Tibial artery (tissue), 4 donors: ENCODE measurements at regions not wholly inside any gene's neighbourhood (a gene's known extent, or its start where the extent isn't known, plus 50 kb on each side); places are given as distances from the start of the nearest gene placed in this dataset.

Source experiments
- DNase-seq, 2 donors: peaks; one replicate each; pipeline ENCODE4 v3.0.0-alpha.2; 2019
- H3K27ac ChIP-seq, 2 donors: fragments of 200-600 bp; sonication (generic) in 1 of 2; 1 replicate in 1 of 2; 2 replicates in 1 of 2; pipeline ENCODE4 v1.5.1; 2018 to 2019; ENCODE audit warnings: mild to moderate bottlenecking in 1 of 2
- H3K27me3 ChIP-seq, 2 donors: fragments of 200-600 bp; sonication (generic) in 1 of 2; one replicate each; pipeline versions ENCODE4 v1.5.1 to v1.6.0; 2016 to 2019
- H3K36me3 ChIP-seq, 3 donors: fragments of 200-600 bp; sonication (generic) in 2 of 3; one replicate each; pipeline ENCODE4 v1.5.1; 2016 to 2019; ENCODE audit warnings: mild to moderate bottlenecking in 2 of 3
- H3K4me1 ChIP-seq, 4 donors: fragments of 200-600 bp; sonication (generic) in 2 of 4; 1 replicate in 3 of 4; 2 replicates in 1 of 4; pipeline ENCODE4 v1.5.1; 2016 to 2019
- H3K4me3 ChIP-seq, 2 donors: fragments of 200-600 bp; sonication (generic) in 1 of 2; 1 replicate in 1 of 2; 2 replicates in 1 of 2; pipeline ENCODE4 v1.5.1; 2018 to 2019; ENCODE audit warnings: mild to moderate bottlenecking in 2 of 2
- H3K9me3 ChIP-seq, 3 donors: fragments of 200-600 bp; sonication (generic) in 1 of 3; one replicate each; pipeline ENCODE4 v1.5.1; 2016 to 2019
- intact Hi-C: fragments of 100-400 bp; cut with DNase I; formaldehyde crosslinking; loops from one replicate; pipeline ENCODE4 v1.15.0; 2023; ENCODE audit warnings: low total_unique reads
- TF ChIP-seq, protein P1 (sequence below), 2 experiments: fragments of 200-600 bp in 1 of 2; fragments of 450-650 bp in 1 of 2; IDR thresholded peaks; one replicate each; pipeline ENCODE4 v1.5.1; 2017 to 2019; ENCODE audit warnings: antibody characterized with exemption in 2 of 2, mild to moderate bottlenecking in 1 of 2, moderate library complexity in 1 of 2

DNA sequence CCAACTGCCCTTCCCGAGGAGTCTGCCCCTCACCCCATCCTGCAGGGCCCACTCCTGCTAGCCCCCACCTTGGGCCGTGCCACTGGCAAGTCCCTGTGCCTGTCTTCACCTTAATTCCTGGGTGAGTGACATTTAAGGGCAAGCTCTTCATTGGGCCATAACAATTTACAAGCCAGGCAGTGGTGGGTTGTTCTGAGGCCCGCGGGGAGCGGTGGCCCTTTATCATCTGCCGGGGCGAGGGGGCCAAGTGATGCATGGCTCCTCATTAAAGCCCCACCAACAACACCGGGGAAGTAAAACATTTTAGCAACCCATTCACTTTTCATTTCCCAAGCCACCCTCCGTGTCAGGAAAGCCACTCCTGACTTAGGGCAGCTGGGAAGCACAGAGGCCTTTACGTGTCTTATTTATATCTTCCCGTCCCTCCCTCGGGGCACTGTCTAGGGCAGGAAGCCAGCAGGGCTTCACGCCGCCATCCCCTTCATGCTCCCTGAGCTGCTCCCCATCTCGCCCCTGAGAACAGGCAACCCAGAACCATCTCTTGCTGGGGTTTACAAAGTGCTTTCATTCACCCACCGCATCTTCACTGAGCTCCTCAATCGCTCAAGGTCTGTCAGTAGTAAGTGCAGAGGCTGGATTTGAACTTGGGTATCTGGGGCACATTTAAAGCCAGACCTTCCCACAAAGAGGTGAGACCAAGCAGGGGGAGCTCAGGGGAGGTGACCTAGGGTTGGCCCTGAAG lies 55.5 kb upstream of the CCDC167 start:
- DNase-seq: no peak
- Histone ChIP-seq H3K27me3 (peaks cover 0 to 25% of the 10 kb centered on the region in 2 donors), H3K9me3 (no peaks in the 10 kb centered on the region), H3K36me3 (no peaks in the 10 kb centered on the region), H3K4me3 (no peak overlapping the region), H3K4me1 (peaks cover 0 to 10% (median 2%) of the 10 kb centered on the region in 4 donors), H3K27ac (no peak overlapping the region)
- TF ChIP-seq, protein P1, sequence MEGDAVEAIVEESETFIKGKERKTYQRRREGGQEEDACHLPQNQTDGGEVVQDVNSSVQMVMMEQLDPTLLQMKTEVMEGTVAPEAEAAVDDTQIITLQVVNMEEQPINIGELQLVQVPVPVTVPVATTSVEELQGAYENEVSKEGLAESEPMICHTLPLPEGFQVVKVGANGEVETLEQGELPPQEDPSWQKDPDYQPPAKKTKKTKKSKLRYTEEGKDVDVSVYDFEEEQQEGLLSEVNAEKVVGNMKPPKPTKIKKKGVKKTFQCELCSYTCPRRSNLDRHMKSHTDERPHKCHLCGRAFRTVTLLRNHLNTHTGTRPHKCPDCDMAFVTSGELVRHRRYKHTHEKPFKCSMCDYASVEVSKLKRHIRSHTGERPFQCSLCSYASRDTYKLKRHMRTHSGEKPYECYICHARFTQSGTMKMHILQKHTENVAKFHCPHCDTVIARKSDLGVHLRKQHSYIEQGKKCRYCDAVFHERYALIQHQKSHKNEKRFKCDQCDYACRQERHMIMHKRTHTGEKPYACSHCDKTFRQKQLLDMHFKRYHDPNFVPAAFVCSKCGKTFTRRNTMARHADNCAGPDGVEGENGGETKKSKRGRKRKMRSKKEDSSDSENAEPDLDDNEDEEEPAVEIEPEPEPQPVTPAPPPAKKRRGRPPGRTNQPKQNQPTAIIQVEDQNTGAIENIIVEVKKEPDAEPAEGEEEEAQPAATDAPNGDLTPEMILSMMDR (IDR thresholded peaks at IDR 0.05): no peak
- intact Hi-C loops: no loop called here

DNA sequence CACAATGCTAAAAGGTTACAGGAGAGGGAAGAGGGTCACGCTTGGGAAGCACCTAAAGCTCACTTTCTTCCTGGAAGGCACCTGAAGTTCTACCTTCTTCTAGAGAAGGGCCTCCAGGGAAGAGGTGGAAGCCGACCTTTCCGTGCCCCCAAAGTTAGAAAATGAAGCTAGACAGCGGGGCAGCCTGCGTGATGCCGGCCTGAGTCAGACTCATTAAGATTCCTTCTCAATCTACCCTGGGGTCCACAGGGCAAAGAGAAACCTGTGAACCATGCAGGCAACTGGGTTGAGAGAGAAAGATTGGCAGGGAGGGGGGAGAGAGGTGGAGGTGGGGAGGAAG lies 54.8 kb upstream of the CCDC167 start:
- Histone ChIP-seq H3K4me3 (no peak overlapping the region), H3K27me3 (peaks cover 0 to 28% of the 10 kb centered on the region in 2 donors), H3K4me1 (peaks cover 0 to 10% (median 2%) of the 10 kb centered on the region in 4 donors), H3K9me3 (no peaks in the 10 kb centered on the region), H3K36me3 (no peaks in the 10 kb centered on the region), H3K27ac (no peak overlapping the region)
- intact Hi-C loops: no loop called here
- DNase-seq: no peak
- TF ChIP-seq, protein P1 (IDR thresholded peaks at IDR 0.05): no peak

DNA sequence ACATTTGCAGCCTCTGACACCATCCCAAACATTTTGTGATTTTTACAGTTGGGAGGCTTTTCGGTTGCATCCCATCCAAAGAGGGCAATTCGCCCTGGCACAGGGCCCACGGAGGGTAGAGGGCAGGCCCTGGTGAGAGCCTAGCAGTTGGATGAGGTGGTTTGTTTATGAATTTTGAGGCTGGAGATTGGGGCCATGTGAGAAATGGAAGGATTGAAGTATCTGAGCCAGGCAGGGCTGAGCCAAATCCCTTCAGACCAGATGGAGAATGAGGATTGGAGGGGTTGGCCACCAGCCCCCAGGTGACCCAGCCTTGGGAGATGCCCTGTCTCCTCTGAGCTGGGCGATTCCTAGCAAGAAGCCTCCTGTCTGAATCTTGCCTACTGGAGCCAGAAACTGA lies 52.6 kb upstream of the CCDC167 start:
- no peaks in the 10 kb centered on the region for H3K36me3 ChIP-seq

DNA sequence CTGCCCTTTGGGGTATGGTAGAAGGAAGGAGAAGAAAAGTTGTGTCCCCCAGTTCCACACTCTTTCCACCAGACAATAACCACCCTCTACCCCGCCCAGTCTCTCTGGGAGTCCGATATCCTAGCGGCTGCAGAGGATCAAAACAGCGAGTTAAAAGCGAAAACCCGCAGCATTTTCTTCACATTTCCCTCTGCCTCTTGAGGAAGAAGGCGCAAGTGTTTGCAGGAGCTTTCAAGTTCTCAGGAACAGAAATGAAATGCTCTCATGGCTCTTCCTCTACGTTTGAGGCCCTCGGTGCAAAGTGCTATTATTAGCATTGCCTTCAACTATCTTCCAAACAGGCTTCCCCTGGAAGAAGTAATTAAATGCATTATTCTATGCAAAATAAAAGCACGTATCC lies 52.2 kb upstream of the CCDC167 start:
- intact Hi-C loops: no loop called here
- Histone ChIP-seq H3K9me3 (no peaks in the 10 kb centered on the region), H3K27ac (no peak overlapping the region), H3K27me3 (peaks cover 0 to 28% of the 10 kb centered on the region in 2 donors), H3K36me3 (no peaks in the 10 kb centered on the region), H3K4me1 (peaks cover 0 to 11% (median 5%) of the 10 kb centered on the region in 4 donors), H3K4me3 (no peak overlapping the region)
- no peak for DNase-seq
- TF ChIP-seq, protein P1 (IDR thresholded peaks at IDR 0.05): no peak

More for the DNA sequence above, 52.6 kb upstream of the CCDC167 start:
- H3K4me1 ChIP-seq: peaks cover 0 to 11% (median 5%) of the 10 kb centered on the region in 4 donors
- no peak for DNase-seq
- H3K27me3 ChIP-seq: peaks cover 0 to 28% of the 10 kb centered on the region in 2 donors
- H3K9me3 ChIP-seq: no peaks in the 10 kb centered on the region
- no peak overlapping the region for H3K4me3 ChIP-seq
- intact Hi-C loops: no loop called here
- TF ChIP-seq, protein P1 (IDR thresholded peaks at IDR 0.05): no peak
- no peak overlapping the region for H3K27ac ChIP-seq

DNA sequence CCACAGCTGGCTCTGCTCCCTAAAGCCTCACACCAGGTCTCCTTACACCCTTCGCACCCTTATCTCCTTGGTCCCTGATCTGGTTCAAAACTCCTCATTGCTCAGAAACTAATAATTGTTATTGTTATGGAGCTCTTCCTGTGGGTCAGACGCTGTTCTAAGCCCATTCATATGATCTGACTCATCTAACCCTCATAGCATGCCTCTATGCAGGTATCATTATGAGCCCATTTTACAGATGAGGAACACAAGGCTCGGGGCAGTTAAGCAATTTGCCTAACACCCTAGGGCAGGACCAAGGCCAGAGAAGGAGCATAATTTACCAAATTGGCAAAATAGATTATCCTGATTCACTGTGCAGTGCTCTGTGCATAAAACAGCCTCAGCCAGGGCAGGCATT lies 51.8 kb upstream of the CCDC167 start:
- no peak for DNase-seq
- H3K27ac ChIP-seq: no peak overlapping the region
- H3K9me3 ChIP-seq: no peaks in the 10 kb centered on the region
- intact Hi-C loops: no loop called here
- H3K27me3 ChIP-seq: peaks cover 0 to 28% of the 10 kb centered on the region in 2 donors
- TF ChIP-seq, protein P1 (IDR thresholded peaks at IDR 0.05): no peak
- H3K4me3 ChIP-seq: no peak overlapping the region
- no peaks in the 10 kb centered on the region for H3K36me3 ChIP-seq
- H3K4me1 ChIP-seq: peaks cover 0 to 11% (median 5%) of the 10 kb centered on the region in 4 donors
